ENCODE measurements at regions not wholly inside any gene's neighbourhood (a gene's known extent, or its start where the extent isn't known, plus 50 kb on each side); places are given as distances from the start of the nearest gene placed in this dataset.

GRCh38 chr15:60101416-60101815, 97.3 kb downstream of the FOXB1 start:
- Histone ChIP-seq H3K36me3 (ENCODE audit: control insufficient read depth in 4 of 4, insufficient read depth in 4 of 4, low read length in 4 of 4) (no peaks in the 10 kb centered on the region), H3K27me3 (ENCODE audit: control insufficient read depth in 3 of 3, insufficient read depth in 3 of 3, low read length in 2 of 3) (no peaks in the 10 kb centered on the region), H3K4me3 (no peak overlapping the region), H3K27ac (ENCODE audit: low read depth in 1 of 2, low read length in 1 of 2) (no peak overlapping the region), H3K4me1 (ENCODE audit: control insufficient read depth in 5 of 5, insufficient read depth in 5 of 5, low read length in 5 of 5) (no peaks in the 10 kb centered on the region), H3K9me3 (ENCODE audit: control insufficient read depth in 4 of 4, insufficient read depth in 3 of 4, low read length in 3 of 4) (peaks cover 0 to 2% (median under 1%) of the 10 kb centered on the region in 4 donors), H3K9ac (ENCODE audit: insufficient read depth in 1 of 2, low read length in 2 of 2) (no peak overlapping the region)
- DNase-seq: no peak
- TF ChIP-seq CTCF (IDR thresholded peaks at IDR 0.05; ENCODE audit: control extremely low read depth, extremely low read depth): no peak
- ATAC-seq (ENCODE audit: insufficient read depth, low FRiP score): no peak
- WGBS, 2 donors: 78 to 87% methylated on average over 4 of the region's 4 CpGs

DNA sequence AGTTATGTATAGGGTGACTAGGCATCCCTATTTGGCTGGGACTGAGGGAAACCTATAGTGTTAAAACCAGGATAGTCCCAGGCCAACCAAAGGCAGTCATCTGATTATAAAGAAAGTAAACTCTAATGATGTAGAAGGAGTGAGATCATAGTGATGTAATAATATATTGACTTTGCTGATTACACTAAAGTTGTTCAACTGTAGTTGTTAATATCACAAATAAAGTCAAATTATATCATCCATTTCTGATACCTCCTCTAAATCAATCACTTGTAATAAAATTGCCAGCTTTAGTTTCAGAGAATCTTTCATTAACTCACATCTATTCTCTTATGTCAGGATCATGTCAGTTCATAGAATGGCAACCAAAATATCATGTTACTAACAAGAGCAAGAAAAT, 98.6 kb downstream of the FOXB1 start:
- Histone ChIP-seq H3K27me3 (ENCODE audit: control insufficient read depth in 3 of 3, insufficient read depth in 3 of 3, low read length in 2 of 3) (no peaks in the 10 kb centered on the region), H3K9me3 (ENCODE audit: control insufficient read depth in 4 of 4, insufficient read depth in 3 of 4, low read length in 3 of 4) (peaks cover 0 to 2% (median 0%) of the 10 kb centered on the region in 4 donors), H3K27ac (ENCODE audit: low read depth in 1 of 2, low read length in 1 of 2) (no peak overlapping the region), H3K4me1 (ENCODE audit: control insufficient read depth in 5 of 5, insufficient read depth in 5 of 5, low read length in 5 of 5) (no peaks in the 10 kb centered on the region), H3K9ac (ENCODE audit: insufficient read depth in 1 of 2, low read length in 2 of 2) (no peak overlapping the region), H3K36me3 (ENCODE audit: control insufficient read depth in 4 of 4, insufficient read depth in 4 of 4, low read length in 4 of 4) (no peaks in the 10 kb centered on the region), H3K4me3 (no peak overlapping the region)
- ATAC-seq (ENCODE audit: insufficient read depth, low FRiP score) (no peak), DNase-seq (no peak)
- TF ChIP-seq CTCF (IDR thresholded peaks at IDR 0.05; ENCODE audit: control extremely low read depth, extremely low read depth): no peak

DNA sequence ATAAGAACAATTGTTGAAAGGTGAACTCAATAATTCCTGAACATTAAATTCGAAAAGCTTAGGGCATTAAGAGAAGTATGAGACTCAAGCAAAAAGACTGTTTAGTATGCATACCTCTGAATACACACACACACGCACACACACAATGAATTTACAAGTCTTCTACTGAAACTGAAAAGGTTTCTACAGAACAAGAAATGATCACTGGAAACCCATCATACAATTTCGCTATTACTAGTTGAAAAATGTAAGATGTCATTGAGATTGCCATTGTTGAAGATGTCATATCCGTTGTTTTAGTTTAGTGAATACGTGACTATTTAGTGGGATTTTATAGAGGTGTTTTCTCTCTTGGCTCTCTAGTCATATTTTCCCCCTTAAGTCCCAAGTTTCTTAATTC, 106.8 kb downstream of the FOXB1 start:
- no peaks in the 10 kb centered on the region for H3K36me3 ChIP-seq (ENCODE audit: control insufficient read depth in 4 of 4, insufficient read depth in 4 of 4, low read length in 4 of 4)
- no peak overlapping the region for H3K9ac ChIP-seq (ENCODE audit: insufficient read depth in 1 of 2, low read length in 2 of 2)
- H3K4me3 ChIP-seq: no peak overlapping the region
- H3K9me3 ChIP-seq (ENCODE audit: control insufficient read depth in 4 of 4, insufficient read depth in 3 of 4, low read length in 3 of 4): peaks cover 0 to 2% (median 0%) of the 10 kb centered on the region in 4 donors
- no peak for TF ChIP-seq CTCF (IDR thresholded peaks at IDR 0.05; ENCODE audit: control extremely low read depth, extremely low read depth)
- DNase-seq (no peak), ATAC-seq (ENCODE audit: insufficient read depth, low FRiP score) (no peak)
- no peak overlapping the region for H3K27ac ChIP-seq (ENCODE audit: low read depth in 1 of 2, low read length in 1 of 2)
- 92 to 95% methylated on average over 5 of the region's 5 CpGs for WGBS, 2 donors
- peaks cover 0 to 5% (median 1%) of the 10 kb centered on the region in 3 donors for H3K27me3 ChIP-seq (ENCODE audit: control insufficient read depth in 3 of 3, insufficient read depth in 3 of 3, low read length in 2 of 3)
- H3K4me1 ChIP-seq (ENCODE audit: control insufficient read depth in 5 of 5, insufficient read depth in 5 of 5, low read length in 5 of 5): no peaks in the 10 kb centered on the region

Data from lung (tissue), 11 donors.